HG03139 (cell line): ENCODE measurements at regions not wholly inside any gene's neighbourhood (a gene's known extent, or its start where the extent isn't known, plus 50 kb on each side); places are given as distances from the start of the nearest gene placed in this dataset.
"Not testable (repeated sequence)": the region's sequence is repeated elsewhere in the genome, so short reads cannot be mapped to it uniquely, and the experiment has no call there.

Experiments used
- ATAC-seq: cut with Tn5 transposase; IDR thresholded peaks from one replicate; pipeline ENCODE4 v1.9.1; 2021; ENCODE audit not compliant: unreplicated experiment

DNA sequence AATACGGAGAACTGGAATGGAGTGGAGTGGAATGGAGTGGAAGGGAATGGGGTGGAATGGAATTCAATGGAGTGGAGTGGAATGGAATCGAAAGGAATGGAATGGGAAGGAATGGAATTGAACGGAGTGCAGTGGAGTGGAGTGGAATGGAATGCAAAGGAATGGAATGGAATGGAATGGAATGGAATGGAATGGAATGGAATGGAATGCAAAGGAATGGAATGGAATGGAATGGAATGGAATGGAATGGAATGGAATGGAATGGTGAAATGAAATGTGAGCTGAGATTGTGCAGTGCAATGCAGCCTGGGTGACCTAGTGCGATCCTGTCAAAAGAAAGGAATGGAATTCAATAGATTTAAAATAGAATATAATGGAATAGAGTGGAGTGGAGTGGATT lies 357.3 kb upstream of the WSB1 start:
- ATAC-seq = not testable (repeated sequence)

DNA sequence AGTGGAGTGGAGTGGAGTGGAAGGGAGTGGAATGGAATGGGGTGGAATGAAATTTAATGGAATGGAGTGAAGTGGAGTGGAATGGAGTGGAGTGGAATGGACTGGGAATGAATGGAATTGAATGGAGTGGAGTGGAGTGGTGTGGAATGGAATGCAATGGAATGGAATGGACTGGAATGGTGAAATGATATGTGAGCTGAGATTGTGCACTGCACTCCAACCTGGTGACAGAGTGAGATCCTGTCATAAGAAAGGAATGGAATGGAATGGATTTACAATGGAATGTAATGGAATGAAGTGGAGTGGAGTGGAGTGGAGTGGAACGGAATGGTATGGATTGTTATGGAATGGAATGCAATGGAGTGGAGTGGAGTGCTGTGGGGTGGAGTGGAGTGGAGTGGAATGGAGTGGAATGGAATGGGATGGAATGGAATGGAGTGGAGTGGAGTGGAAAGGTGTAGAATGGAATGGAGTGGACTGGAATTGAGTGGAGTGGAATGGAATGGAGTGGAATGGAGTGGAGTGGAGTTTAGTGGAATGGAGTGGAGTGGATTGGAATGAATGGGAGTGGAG lies 356.1 kb upstream of the WSB1 start:
- ATAC-seq = not testable (repeated sequence)

DNA sequence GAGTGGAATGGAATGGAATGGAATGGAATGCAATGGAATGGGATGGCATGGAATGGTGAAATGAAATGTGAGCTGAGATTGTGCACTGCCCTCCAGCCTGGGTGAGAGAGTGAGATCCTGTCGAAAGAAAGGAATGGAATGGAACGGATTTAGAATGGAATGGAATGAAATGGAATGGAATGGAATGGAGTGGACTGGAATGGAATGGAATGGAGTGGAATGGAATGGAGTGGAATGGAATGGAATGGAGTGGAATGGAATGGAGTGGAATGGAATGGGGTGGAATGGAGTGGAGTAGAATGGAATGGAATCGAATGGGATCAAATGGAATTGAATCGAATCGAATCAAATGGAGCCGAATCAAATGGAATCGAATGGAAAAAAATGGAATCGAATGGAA lies 354.2 kb upstream of the WSB1 start:
- not testable (repeated sequence) for ATAC-seq

DNA sequence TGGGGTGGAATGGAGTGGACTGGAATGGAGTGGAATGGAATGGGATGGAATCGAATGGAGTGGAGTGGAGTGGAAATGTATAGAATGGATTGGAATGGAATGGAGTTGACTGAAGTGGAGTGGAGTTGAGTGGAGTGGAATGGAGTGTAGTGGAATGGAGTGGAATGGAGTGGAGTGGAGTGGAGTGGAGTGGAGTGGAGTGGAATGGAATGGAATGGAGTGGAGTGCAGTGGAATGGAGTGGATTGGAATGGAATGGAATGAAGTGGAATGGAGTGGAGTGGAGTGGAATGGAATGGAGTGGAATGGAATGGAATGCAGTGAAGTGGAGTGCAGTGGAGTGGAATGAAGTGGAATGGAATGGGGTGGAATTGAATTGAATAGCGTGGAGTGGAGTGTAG lies 353.3 kb upstream of the WSB1 start:
- ATAC-seq = not testable (repeated sequence)

- ATAC-seq = no peak
These were observed 331.4 kb upstream of the WSB1 start for GRCh38 chr17:26962255-26963162.

DNA sequence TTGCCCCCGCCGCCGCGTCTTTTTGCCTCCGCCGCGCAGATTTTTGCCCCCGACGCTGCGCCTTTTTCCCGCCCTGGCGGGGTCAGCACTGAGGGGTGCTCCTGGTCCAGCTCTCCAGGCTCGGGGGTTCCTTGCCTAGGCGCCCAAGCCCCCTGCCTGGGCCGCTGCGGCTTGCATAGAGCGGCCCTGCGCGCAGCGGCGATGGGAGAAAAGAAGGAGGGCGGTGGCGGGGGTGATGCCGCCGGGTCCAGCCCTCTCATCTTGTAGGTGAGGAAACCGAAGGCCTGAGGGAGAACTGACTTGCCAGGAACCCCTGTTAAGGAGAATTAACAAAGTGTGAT lies 330.8 kb upstream of the WSB1 start:
- ATAC-seq = no peak

DNA sequence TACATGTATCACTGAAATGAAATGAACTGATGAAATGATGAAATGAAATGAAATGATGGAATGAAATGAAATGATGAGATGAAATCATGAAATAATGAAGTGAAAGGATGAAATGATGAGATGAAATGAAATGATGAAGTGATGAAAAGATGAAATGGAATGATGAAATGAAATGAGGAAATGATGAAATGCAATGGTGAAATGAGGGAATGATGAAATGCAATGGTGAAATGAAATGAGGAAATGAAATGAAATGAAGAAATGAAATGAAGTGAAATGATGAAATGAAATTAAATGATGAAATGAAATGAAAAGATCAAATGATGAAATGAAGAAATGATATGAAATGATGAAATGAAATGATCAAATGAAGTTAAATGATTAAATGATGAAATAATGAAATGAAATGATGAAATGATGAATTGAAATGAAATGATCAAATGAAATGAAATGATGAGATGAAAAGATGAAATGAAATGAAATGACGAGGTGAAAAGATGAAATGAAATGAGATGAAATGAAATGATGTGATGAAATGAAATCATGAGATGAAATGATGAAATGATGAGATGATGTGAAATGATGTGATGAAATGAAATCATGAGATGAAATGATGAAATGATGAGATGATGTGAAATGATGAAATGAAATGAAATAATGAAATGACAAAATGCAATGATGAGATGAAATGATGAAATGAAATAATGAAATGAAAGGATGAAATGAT lies 327.9 kb upstream of the WSB1 start:
- ATAC-seq = not testable (repeated sequence)

DNA sequence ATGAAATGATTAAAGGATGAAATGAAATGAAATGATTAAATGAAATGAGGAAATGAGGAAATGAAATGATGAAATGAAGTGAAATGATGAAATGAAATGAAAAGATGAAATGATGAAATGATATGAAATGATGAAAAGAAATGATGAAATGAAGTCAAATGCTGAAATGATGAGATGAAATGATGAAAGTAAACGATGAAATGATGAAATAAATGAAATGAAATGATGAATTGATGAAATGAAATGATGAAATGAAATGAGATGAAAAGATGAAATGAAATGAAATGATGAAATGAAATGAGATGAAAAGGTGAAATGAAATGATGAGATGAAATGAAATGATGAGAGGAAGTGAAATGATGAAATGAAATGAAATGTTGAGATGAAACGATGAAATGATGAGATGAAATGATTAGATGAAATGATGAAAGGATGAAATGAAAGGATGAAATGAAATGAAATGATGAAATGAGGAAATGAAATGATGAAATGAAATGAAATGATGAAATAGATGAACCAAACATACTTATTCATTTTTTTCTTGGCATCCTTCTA lies 327.2 kb upstream of the WSB1 start:
- ATAC-seq = not testable (repeated sequence)

DNA sequence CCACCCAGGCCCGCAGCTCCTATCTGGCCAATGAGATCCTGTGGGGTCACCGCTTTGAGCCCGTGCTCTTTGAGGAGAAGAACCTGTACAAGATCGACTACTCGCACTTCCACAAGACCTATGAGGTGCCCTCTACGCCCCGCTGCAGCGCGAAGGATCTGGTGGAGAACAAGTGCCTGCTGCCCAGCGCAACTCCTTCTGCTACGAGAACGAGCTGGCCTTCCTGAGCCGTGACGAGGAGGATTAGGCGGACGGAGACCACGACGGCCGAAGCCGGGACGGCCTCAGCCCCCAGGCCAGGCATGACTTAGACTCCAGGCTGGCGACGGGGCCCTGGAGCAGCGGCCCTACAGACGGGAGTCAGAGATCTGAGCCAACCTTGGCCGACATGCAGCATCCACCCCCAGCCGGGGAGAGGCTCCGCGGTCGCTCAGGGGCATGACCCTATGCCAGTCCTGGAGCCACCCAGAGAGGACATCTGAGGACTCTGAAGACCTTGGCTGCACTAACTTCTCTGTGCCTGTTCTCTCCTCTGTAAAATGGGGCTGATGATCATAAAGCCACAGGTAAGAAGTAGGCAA lies 312.0 kb upstream of the WSB1 start:
- ATAC-seq = not testable (repeated sequence)

DNA sequence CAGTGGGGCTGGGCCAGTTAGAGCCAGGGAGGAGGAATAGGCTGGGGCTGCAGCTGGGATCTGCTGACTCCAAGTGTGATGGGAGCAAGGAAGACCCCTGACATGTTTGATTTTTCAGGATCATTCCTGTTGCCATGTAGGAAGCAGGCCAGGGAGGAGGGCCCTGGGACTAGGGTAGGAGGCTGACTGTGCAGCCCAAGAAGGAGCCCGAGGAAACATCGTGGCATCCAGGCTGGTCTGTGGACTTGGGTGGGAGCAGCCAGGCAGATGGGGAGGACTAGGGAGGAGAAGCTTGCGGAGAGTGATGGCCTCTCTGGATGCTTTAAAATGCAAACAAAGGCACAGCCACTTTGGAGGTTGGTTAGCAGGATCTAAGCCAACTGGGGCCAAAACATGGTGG lies 311.4 kb upstream of the WSB1 start:
- not testable (repeated sequence) for ATAC-seq

DNA sequence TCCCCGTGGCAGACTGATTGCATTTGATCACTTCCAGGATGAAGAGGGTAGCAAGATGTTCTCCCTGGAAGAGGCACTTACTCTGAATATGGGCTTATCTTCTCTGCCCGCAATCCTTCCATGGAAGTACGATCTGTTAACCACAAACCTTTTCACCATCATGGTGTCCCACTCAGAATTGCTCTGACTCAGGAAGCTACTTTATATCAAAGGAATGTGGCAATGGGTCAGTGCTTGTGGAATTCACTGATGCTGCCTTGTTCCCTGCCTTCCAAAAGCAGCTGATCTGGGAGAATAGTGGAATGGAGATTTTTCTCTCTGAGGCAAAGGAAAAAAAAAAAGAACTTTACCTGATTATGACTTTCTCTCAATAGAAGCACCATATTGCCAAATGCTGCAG lies 306.1 kb upstream of the WSB1 start:
- ATAC-seq = not testable (repeated sequence)

- not testable (repeated sequence) for ATAC-seq
These were observed 299.3 kb upstream of the WSB1 start for GRCh38 chr17:26994648-26995047.

DNA sequence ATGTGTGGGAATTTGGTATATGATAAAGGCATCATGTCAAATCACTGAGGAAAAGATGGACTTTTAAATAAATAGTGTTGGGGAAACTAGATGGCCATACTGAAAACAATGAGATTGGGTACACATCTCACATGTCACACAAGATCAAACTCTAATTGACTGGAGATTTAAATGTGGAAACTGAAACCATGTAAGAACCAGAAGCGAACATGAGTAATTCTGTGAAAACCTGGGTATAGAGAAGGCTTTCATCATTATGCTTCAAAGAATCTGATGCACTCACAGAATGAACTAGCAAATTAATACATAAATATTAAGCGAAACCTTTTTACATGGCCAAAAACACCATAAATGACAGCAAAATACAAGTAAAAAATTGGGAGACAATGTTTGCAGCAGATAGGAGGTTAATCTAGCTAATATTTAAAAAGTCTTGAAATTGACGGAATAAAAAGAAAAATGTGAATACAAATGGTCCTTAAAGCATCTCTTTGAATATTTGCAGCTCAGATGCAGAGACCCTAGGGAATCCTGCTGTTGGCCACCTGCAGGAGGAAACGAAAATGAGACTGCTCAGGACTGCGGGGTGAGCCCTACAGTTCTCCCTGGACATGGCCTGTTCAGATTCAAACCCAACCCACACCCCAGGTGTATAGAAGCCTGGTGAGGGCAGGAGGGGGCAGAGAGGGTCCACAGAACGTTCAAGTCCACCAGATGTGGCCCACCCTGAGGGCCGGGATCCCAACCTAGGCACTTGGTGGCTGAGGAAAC lies 297.6 kb upstream of the WSB1 start:
- not testable (repeated sequence) for ATAC-seq

- ATAC-seq = not testable (repeated sequence)
These were observed 286.0 kb upstream of the WSB1 start for GRCh38 chr17:27007734-27008531.

- no peak for ATAC-seq
These were observed 284.8 kb upstream of the WSB1 start for GRCh38 chr17:27009087-27009486.

GRCh38 chr17:27010138-27010537 lies 283.8 kb upstream of the WSB1 start:
- not testable (repeated sequence) for ATAC-seq

GRCh38 chr17:27030552-27030951 lies 263.4 kb upstream of the WSB1 start:
- ATAC-seq = not testable (repeated sequence)

- ATAC-seq = no peak
These were observed 255.2 kb upstream of the WSB1 start for GRCh38 chr17:27038676-27039075.

- ATAC-seq = not testable (repeated sequence)
These were observed 248.9 kb upstream of the WSB1 start for GRCh38 chr17:27045039-27045438.
